Tibial nerve (tissue), 4 donors: ENCODE measurements at regions not wholly inside any gene's neighbourhood (a gene's known extent, or its start where the extent isn't known, plus 50 kb on each side); places are given as distances from the start of the nearest gene placed in this dataset.
A peak's percentile ranks its signal among the peaks of the same experiment; 100 is the strongest.

Source experiments
- DNase-seq, 2 donors: peaks; one replicate each; pipeline ENCODE4 v3.0.0-alpha.2; 2019; ENCODE audit warnings: low spot score in 2 of 2
- H3K27ac ChIP-seq, 4 donors: fragments of 200-600 bp; sonication (generic) in 3 of 4; one replicate each; pipeline ENCODE4 v1.5.1; 2017 to 2019; ENCODE audit warnings: mild to moderate bottlenecking in 1 of 4
- H3K27me3 ChIP-seq, 2 donors: fragments of 200-600 bp; sonication (generic) in 1 of 2; one replicate each; pipeline versions ENCODE4 v1.5.1 to v1.6.0; 2017 to 2019
- H3K36me3 ChIP-seq, 3 donors: fragments of 200-600 bp; sonication (generic); one replicate each; pipeline ENCODE4 v1.5.1; 2018 to 2019
- H3K4me1 ChIP-seq, 4 donors: fragments of 200-600 bp; sonication (generic) in 3 of 4; one replicate each; pipeline ENCODE4 v1.5.1; 2017 to 2019
- H3K4me3 ChIP-seq, 4 donors: fragments of 200-600 bp; sonication (generic) in 3 of 4; one replicate each; pipeline ENCODE4 v1.5.1; 2017 to 2019; ENCODE audit warnings: mild to moderate bottlenecking in 1 of 4, moderate library complexity in 1 of 4
- H3K9me3 ChIP-seq, 4 donors: fragments of 200-600 bp; sonication (generic) in 3 of 4; one replicate each; pipeline ENCODE4 v1.5.1; 2017 to 2019
- CTCF ChIP-seq, 5 experiments: fragments of 200-600 bp in 3 of 5; fragments of 450-650 bp in 2 of 5; sonication (generic) in 3 of 5; IDR thresholded peaks; one replicate each; pipeline ENCODE4 v1.5.1; 2016 to 2019; ENCODE audit warnings: antibody characterized with exemption in 5 of 5, mild to moderate bottlenecking in 3 of 5, moderate library complexity in 2 of 5
- EP300 ChIP-seq, 2 donors: sonication (generic); formaldehyde crosslinking; IDR thresholded peaks; one replicate each; pipeline ENCODE4 v1.6.1; 2017; ENCODE audit warnings: antibody characterized with exemption in 2 of 2, mild to moderate bottlenecking in 1 of 2
- POLR2A ChIP-seq, 2 donors: fragments of 450-650 bp; IDR thresholded peaks; one replicate each; pipeline ENCODE4 v1.6.1; 2017; ENCODE audit warnings: antibody characterized with exemption in 2 of 2, mild to moderate bottlenecking in 2 of 2, moderate library complexity in 2 of 2
- WGBS, 2 donors: methylation state at CpG; one replicate each; pipeline ENCODE4 v1.1.5; 2018; 5-methylcytosine and 5-hydroxymethylcytosine counted together

GRCh38 chr20:17810847-17811627 lies 111.3 kb downstream of the BANF2 start:
- TF ChIP-seq POLR2A (IDR thresholded peaks at IDR 0.05) (no peak), EP300 (IDR thresholded peaks at IDR 0.05) (no peak), CTCF (IDR thresholded peaks at IDR 0.05) (no peak)
- Histone ChIP-seq H3K9me3 (no peaks in the 10 kb centered on the region), H3K4me1 (peaks cover 0 to 48% (median 33%) of the 10 kb centered on the region in 4 donors), H3K36me3 (no peaks in the 10 kb centered on the region), H3K4me3 (no peak overlapping the region), H3K27me3 (no peaks in the 10 kb centered on the region), H3K27ac (no peak overlapping the region)
- WGBS, 2 donors: 81 to 93% methylated on average over 9 of the region's 9 CpGs
- DNase-seq: no peak

GRCh38 chr20:17810062-17810631 lies 110.4 kb downstream of the BANF2 start:
- Histone ChIP-seq H3K4me1 (peaks cover 0 to 49% (median 33%) of the 10 kb centered on the region in 4 donors), H3K9me3 (no peaks in the 10 kb centered on the region), H3K36me3 (no peaks in the 10 kb centered on the region), H3K27me3 (no peaks in the 10 kb centered on the region), H3K27ac (peak overlapping the region in 2 of 4 donors; percentile 49 to 68), H3K4me3 (no peak overlapping the region)
- TF ChIP-seq POLR2A (IDR thresholded peaks at IDR 0.05) (no peak), EP300 (IDR thresholded peaks at IDR 0.05) (no peak), CTCF (IDR thresholded peaks at IDR 0.05) (no peak)
- WGBS, 2 donors: 55 to 57% methylated on average over 4 of the region's 4 CpGs
- DNase-seq: no peak

GRCh38 chr20:17809362-17810061 lies 109.7 kb downstream of the BANF2 start:
- Histone ChIP-seq H3K4me3 (no peak overlapping the region), H3K36me3 (no peaks in the 10 kb centered on the region), H3K27me3 (no peaks in the 10 kb centered on the region), H3K4me1 (peaks cover 0 to 49% (median 33%) of the 10 kb centered on the region in 4 donors), H3K27ac (peak overlapping the region in 2 of 4 donors; percentile 68 to 90), H3K9me3 (no peaks in the 10 kb centered on the region)
- no peak for DNase-seq
- 59 to 60% methylated on average over 8 of the region's 8 CpGs for WGBS, 2 donors
- TF ChIP-seq POLR2A (IDR thresholded peaks at IDR 0.05): no peak

- Histone ChIP-seq H3K4me1 (peaks cover 0 to 49% (median 33%) of the 10 kb centered on the region in 4 donors), H3K27me3 (no peaks in the 10 kb centered on the region), H3K9me3 (no peaks in the 10 kb centered on the region), H3K4me3 (no peak overlapping the region), H3K27ac (peak overlapping the region in 3 of 4 donors; percentile 27 to 90 (median 68)), H3K36me3 (no peaks in the 10 kb centered on the region)
- TF ChIP-seq EP300 (IDR thresholded peaks at IDR 0.05) (no peak), CTCF (IDR thresholded peaks at IDR 0.05) (no peak), POLR2A (IDR thresholded peaks at IDR 0.05) (no peak)
- 38 to 45% methylated on average over 5 of the region's 5 CpGs for WGBS, 2 donors
- DNase-seq: no peak
Observed at GRCh38 chr20:17808782-17809181, 109.0 kb downstream of the BANF2 start.

- peak; percentile 58 to 71 for DNase-seq
- Histone ChIP-seq H3K36me3 (no peaks in the 10 kb centered on the region), H3K27me3 (no peaks in the 10 kb centered on the region), H3K4me1 (peaks cover 0 to 49% (median 33%) of the 10 kb centered on the region in 4 donors), H3K9me3 (no peaks in the 10 kb centered on the region), H3K27ac (peak overlapping the region; percentile 27 to 90 (median 68)), H3K4me3 (no peak overlapping the region)
- WGBS, 2 donors: 24 to 30% methylated on average over 5 of the region's 5 CpGs
- TF ChIP-seq CTCF (IDR thresholded peaks at IDR 0.05) (no peak), EP300 (IDR thresholded peaks at IDR 0.05) (peak; percentile 31 to 35), POLR2A (IDR thresholded peaks at IDR 0.05) (no peak)
Observed at GRCh38 chr20:17808357-17808756, 108.6 kb downstream of the BANF2 start.
